GM11168 (cell line): ENCODE measurements at regions not wholly inside any gene's neighbourhood (a gene's known extent, or its start where the extent isn't known, plus 50 kb on each side); places are given as distances from the start of the nearest gene placed in this dataset.

ENCODE experiments used
- in situ Hi-C: fragments of 300-500 bp; cut with MboI; formaldehyde crosslinking; loops from one replicate; pipeline ENCODE4 v1.12.0; 2022; ENCODE audit warnings: low sequenced_read_pairs; ENCODE audit not compliant: unreplicated experiment

GRCh38 chr16:55204069-55204468 lies 119.9 kb upstream of the IRX6 start:
- in situ Hi-C loops, result no loop called here

DNA sequence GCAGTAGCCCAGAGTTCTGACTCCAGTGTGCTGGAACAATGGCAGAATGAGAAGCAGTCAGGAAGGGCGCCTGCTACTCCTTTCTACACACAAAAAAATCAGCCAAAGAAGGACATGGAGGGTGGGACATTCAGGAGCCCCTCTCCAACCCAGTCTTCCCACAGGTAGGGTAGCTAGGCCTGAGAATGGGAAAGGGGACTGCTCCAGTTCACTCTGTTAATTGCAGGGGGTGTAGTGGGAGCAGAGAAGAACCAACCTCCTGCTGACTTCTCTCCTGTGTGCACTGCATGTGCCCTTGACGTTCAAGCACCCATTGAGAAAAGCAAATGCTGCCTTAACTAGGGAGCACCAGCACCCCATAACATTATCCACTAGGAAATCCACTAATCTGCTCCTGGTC lies 119.1 kb upstream of the IRX6 start:
- in situ Hi-C loops, result no loop called here

GRCh38 chr16:55207693-55208428 lies 116.1 kb upstream of the IRX6 start:
- in situ Hi-C loops, result no loop called here

GRCh38 chr16:55209626-55210025 lies 114.4 kb upstream of the IRX6 start:
- in situ Hi-C loops, result no loop called here

- in situ Hi-C loops, result no loop called here
Measured at GRCh38 chr16:55212791-55213190, 111.2 kb upstream of the IRX6 start.

GRCh38 chr16:55214412-55214811 lies 109.6 kb upstream of the IRX6 start:
- in situ Hi-C loops, result no loop called here

DNA sequence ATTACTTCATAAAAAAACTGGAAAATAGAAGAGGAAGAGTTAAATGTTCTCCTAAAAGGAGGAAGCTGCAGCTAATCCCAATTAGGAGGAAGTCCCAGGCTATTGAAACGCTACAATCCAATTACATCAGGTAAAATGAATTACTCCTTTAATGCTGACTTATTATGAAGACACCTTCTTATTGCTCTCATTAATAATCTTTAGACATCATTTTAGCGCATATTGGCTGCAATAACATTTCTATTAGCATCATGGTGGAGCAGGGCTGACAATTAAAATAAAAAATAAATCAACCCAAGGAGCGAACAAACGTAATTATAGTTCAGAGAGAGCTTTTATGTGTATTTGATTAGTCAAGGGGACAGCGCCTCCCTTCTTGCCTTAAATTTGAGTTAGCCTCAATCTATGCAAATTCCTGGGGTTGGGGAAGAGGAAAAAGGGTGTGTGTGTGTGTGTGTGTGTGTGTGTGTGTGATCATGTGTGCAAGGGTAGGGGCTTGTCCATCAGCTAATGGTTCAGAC lies 109.0 kb upstream of the IRX6 start:
- in situ Hi-C loops, result no loop called here

DNA sequence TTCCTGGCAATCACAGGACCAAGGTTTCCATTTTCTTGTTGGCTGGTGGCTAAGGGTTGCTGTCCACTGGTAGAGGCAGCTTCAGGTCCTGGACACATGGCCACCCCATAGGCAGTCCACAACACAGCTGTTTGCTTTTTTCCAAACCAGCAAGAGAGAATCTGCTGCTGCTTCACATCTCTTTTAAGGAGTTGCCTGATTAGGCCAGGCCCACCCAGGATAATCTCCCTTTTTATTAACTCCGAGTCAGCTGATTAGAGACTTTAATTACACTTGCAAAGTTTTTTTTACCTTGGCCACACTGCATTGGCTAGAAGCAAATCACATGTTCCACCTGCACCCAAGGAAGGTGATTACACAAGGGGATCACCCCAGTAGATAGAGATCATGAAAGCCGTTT lies 106.6 kb upstream of the IRX6 start:
- in situ Hi-C loops, result no loop called here

DNA sequence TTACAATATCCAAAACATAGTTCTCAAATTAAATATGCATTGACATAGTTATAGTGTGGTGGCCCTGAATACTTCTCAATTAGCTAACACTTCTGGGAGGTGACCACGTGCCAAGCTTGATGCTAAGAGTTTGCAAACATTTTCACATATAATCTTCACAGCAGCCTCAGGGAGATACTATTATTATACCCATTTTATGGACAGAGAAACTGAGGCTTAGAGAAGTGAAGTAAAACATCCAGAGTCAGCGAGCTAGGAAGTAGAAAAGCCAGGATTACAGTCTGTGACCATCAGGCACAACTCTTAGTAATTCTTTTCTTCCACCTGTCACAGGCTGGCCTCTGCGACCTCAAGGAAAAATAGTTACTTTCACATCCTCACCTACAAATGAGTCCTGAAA lies 102.2 kb upstream of the IRX6 start:
- in situ Hi-C loops, result no loop called here

GRCh38 chr16:55222486-55222885 lies 101.5 kb upstream of the IRX6 start:
- in situ Hi-C loops, result no loop called here

DNA sequence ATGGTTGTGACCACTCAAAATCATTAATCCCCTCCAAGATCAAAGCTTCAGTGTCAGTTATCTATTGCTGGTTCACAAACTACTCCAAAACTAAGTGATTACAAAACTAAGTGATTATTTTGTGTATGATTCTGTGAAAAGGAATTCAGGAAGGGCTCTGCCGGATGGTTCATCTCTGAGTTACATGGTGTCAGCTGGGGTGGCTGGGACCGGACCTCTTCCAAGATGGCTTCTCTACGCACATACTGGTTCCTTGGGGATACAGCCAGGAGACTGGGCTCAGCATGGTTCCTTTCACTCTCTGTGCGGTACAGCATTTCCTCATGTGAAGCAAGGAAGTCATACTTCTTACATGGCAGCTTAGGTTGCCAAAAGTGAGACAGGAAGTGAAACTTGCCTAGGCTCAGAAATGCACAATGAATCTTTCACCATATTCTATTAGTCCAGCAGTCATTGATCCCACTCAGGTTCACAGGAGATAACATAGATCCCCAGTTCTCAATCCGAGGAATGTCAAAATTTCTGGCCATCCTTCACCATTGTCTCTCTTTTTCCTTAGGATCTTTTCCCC lies 97.9 kb upstream of the IRX6 start:
- in situ Hi-C loops, result no loop called here

DNA sequence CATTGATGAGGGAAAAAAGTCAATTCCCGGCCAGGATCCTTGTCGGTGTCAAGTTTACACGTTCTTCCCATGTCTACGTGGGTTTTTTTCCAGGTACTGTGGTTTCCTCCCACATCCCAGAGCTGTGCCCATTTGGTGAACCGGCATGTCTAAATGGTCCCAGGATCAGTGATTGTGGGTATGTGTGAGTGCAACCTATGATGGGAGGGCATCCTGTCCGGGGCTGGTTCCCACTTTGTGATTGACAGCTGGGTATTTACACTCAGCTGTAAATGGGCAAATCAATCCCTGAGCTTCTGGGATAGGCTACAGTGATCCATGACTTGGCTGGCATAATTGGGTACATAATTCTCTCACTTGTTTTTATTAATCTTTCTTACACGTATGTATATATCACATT lies 91.2 kb upstream of the IRX6 start:
- in situ Hi-C loops, result no loop called here

- in situ Hi-C loops, result no loop called here
Measured at GRCh38 chr16:55233464-55233863, 90.5 kb upstream of the IRX6 start.

- in situ Hi-C loops, result no loop called here
Measured at GRCh38 chr16:55236655-55237054, 87.3 kb upstream of the IRX6 start.

- in situ Hi-C loops, result no loop called here
Measured at GRCh38 chr16:55239723-55240122, 84.3 kb upstream of the IRX6 start.

- in situ Hi-C loops, result no loop called here
Measured at GRCh38 chr16:55240888-55241287, 83.1 kb upstream of the IRX6 start.

DNA sequence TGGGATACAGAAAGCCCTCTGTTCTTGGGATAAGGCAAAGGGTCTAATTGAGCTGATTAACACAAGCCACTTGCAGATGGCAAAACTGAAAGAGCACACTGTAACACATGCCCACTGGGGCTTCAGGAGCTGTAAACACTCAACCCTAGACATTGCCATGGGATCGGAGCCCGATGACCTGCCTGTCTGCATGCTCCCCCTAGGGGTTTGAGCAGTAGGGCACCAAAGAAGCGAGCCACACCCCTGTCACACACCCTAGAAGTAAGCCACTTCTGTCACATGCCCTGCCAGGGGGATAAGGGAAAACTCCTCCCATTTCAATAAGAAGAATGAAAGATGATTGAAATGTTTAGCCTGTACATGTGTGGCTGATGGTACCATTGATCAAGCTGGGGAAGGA lies 81.3 kb upstream of the IRX6 start:
- in situ Hi-C loops, result no loop called here

DNA sequence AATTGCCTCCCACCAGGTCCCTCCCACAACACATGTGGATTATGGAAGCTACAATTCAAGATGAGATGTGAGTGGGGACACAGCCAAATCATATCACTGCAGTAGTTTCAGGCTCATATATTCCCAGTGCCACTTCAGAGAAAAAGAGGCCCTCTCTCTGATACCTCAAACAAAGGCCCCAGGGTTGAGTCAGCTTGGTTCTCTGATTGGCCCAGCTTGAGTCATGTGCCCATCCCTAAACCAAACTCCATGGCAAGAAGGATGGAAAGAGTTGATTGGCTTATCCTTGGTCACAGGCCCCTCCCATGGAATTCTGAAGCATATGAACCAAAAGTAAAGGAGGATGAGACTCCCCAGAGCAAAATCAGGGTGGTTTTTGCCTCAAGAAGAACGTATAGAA lies 75.9 kb upstream of the IRX6 start:
- in situ Hi-C loops, result no loop called here

DNA sequence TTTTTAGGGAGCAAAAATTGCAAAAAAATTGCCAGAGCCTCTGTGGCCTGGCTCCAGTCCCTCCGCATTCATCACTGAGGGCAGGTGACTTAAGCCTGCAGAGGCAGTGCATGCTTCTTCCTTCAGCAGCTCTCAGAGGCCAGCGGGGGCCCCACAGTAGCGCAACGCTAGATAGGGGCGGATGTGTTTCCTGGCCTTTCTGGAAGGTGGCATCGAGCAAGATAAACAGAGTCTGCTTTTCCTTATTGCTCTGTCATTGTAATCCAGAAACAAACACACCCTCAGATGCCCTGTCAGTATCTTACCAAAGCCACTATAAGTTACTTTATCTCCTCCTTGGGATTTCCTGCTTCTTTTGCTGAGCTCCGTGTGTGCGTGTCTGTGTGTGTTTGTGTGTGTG lies 75.5 kb upstream of the IRX6 start:
- in situ Hi-C loops, result no loop called here

GRCh38 chr16:55249361-55249760 lies 74.6 kb upstream of the IRX6 start:
- in situ Hi-C loops, result no loop called here

DNA sequence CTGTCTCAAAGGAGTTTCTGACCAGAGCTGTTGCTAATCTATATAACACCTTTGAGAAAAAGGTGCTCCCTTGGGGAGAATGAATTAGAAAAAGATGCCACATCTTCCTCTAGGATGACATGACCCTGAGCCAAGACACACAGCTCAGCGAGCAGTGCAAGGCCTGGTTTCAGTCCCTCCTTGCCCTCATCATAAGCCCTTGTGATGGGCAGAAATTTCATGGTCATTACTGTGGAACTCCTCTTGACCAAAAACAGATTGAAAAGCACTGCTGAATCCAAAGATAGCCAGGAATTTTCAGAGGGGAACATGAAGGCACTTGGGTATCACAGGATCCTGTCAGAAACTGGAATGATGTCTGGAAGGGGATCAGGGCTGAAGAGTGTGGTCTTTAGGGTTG lies 74.1 kb upstream of the IRX6 start:
- in situ Hi-C loops, result loop anchor here (25.0 kb wide), 1 partner anchor 1688 kb away; no protein-coding TSS in a partner anchor

GRCh38 chr16:55250701-55251100 lies 73.3 kb upstream of the IRX6 start:
- in situ Hi-C loops, result loop anchor here (25.0 kb wide), 1 partner anchor 1688 kb away; no protein-coding TSS in a partner anchor
